ENCODE measurements at regions not wholly inside any gene's neighbourhood (a gene's known extent, or its start where the extent isn't known, plus 50 kb on each side); places are given as distances from the start of the nearest gene placed in this dataset.

DNA sequence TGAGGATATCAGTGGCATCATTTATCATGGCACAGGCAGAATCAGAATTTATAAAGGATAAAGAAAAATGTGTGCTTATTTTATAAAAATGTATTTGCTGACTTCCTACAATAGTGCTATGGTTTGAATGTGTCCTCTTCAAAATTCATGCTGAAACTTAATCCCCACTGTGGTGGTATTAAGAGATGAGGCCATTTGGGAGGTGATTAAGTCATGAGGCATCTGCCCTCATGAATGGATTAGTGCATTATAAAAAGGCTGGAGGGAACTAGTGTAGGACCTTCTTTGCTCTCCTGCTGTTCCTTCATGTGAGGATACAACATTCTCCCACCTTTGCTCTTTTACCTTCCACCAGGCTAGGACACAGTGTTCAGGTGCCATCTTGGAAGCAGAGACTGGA, 212.8 kb downstream of the RFC3 start:
- TF ChIP-seq, protein P1, sequence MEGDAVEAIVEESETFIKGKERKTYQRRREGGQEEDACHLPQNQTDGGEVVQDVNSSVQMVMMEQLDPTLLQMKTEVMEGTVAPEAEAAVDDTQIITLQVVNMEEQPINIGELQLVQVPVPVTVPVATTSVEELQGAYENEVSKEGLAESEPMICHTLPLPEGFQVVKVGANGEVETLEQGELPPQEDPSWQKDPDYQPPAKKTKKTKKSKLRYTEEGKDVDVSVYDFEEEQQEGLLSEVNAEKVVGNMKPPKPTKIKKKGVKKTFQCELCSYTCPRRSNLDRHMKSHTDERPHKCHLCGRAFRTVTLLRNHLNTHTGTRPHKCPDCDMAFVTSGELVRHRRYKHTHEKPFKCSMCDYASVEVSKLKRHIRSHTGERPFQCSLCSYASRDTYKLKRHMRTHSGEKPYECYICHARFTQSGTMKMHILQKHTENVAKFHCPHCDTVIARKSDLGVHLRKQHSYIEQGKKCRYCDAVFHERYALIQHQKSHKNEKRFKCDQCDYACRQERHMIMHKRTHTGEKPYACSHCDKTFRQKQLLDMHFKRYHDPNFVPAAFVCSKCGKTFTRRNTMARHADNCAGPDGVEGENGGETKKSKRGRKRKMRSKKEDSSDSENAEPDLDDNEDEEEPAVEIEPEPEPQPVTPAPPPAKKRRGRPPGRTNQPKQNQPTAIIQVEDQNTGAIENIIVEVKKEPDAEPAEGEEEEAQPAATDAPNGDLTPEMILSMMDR (IDR thresholded peaks at IDR 0.05; ENCODE audit: low read depth, low read length, missing control alignments) = no peak
- DNase-seq (ENCODE audit: extremely low read depth, low read depth) = no peak
- H3K4me3 ChIP-seq (replicated peaks; ENCODE audit: low read depth, low read length) = no peak overlapping the region

DNA sequence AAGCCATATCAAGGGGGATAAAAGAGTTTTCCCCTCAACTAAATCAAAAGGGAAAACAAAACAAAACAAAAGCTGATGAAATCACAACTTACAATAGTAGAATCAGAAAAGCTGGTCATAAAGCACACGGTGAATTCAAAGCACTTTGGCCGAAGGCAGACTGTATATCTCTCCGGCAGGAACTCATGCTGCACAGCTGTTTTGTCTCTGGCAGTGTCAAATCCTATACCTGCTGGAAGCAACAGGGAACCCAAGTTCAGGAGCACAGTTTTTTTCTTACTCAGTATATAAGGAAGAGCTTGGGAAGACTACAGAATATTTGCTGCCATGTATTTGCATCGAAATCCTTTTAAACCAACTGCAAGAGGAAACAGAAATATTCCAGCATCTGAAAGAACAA, 213.7 kb downstream of the RFC3 start:
- TF ChIP-seq, protein P1 (IDR thresholded peaks at IDR 0.05; ENCODE audit: low read depth, low read length, missing control alignments) = no peak
- no peak for DNase-seq (ENCODE audit: extremely low read depth, low read depth)
- H3K4me3 ChIP-seq (replicated peaks; ENCODE audit: low read depth, low read length) = no peak overlapping the region

DNA sequence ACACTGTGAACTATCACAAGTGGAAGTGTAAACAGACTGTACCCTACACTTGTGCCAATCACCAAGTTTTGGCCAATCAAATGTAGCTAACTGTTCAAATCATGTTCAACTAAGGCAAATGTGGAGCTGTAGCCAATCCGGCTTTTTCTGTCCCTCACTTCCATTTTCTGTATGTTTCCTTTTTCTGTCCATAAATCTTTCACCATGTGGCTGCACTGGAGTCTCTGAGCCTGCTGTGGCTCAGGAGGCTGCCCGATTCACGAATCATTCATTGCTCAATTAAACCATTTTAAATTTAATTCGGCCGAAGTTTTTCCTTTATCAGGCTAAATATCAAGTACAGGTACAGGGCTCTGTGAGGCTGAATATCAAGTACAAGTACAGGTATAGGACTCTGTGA, 216.5 kb downstream of the RFC3 start:
- no peak for DNase-seq (ENCODE audit: extremely low read depth, low read depth)
- no peak overlapping the region for H3K4me3 ChIP-seq (replicated peaks; ENCODE audit: low read depth, low read length)
- TF ChIP-seq, protein P1 (IDR thresholded peaks at IDR 0.05; ENCODE audit: low read depth, low read length, missing control alignments) = no peak

DNA sequence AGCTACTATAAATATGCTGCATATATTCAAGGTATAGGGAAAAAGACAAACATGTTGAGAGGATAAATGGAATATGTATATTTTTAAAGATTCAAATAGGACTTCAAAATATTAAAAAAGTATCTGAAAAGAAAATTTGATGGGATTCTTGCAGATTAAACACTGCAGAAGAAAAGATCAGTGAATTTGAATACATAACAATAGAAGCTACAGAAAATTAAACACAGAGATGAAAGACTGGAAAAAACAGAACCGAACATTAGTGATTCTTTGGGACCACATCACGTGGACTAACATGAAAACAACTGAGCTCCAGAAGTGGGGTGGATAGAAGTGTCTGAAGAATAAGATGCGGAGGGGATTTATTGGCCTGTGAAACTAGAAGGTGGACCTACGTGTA, 217.2 kb downstream of the RFC3 start:
- TF ChIP-seq, protein P1 (IDR thresholded peaks at IDR 0.05; ENCODE audit: low read depth, low read length, missing control alignments) = no peak
- no peak for DNase-seq (ENCODE audit: extremely low read depth, low read depth)
- H3K4me3 ChIP-seq (replicated peaks; ENCODE audit: low read depth, low read length) = no peak overlapping the region

DNA sequence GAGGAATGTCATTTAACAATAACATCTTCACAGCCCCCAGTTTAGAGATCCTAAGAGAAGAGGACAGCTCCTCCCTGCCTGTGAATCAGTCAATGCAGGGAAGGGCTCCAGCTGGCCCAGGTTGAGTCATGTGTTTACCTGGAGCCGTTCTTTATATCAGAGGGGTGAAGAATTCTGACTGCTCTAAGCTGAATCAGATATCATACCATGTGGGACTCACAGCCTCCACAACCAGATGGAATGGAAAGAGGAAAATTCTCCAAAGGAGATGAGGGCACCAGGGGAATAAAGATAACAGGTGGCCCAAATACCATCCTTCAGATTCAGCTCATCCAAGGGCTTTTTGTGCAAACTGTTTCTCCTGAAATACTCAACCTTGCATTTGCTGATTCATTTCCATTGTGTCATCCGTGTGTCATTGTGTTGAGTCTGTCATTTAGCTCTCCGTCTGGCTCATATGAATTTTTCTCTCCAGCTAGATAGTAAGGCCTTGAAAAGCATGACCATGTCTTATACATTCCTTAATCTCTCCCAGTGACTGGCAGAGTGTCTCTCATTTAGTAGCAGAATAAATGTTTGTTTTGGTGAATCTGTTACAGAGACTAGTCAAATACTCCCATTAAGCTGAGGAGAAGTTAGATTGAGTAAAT, 217.9 kb downstream of the RFC3 start:
- TF ChIP-seq, protein P1 (IDR thresholded peaks at IDR 0.05; ENCODE audit: low read depth, low read length, missing control alignments) = no peak
- H3K4me3 ChIP-seq (replicated peaks; ENCODE audit: low read depth, low read length) = no peak overlapping the region
- no peak for DNase-seq (ENCODE audit: extremely low read depth, low read depth)

DNA sequence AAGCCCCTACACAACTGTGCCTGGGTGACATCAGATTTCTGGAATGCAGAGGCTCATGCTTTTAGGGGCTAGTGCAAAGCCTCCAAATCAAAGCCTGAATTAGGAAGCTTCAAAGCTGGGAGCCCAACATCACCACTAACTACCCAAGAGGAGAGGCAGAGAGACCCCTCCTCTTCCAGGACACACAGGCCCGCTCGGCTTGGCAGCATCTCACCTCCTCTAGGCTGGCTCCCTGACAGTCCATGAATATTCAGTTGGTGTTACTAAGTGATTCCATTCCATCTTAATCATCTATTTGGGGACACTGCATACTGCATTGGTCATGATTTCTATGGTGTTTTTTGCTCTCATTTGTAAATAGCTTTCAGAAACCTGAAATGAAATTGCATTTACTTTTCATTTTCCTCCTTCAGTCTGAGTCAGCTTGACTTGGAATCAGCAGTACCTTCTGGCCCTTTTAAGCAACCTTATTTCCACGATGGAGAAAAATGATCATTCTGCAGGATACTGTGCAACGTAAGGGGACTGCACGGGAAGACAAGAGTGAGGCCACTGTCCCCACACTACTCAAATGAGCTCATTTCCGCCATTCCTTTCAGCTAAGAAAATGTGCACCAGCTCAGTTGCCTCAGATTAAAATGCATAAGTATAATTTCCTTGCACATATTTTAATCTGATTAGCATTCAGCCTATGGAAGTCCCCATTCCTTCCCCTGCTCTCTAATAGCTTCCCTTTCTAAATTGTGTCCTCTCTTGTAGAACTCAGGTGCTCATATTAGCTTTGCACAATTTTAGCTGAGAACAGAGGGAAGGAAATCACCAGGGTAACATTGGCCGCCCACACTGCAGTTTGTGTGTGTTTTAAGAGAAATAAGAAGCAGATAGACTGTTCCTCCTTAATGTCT, 219.9 kb downstream of the RFC3 start:
- no peak for DNase-seq (ENCODE audit: extremely low read depth, low read depth)
- TF ChIP-seq, protein P1 (IDR thresholded peaks at IDR 0.05; ENCODE audit: low read depth, low read length, missing control alignments) = no peak
- H3K4me3 ChIP-seq (replicated peaks; ENCODE audit: low read depth, low read length) = no peak overlapping the region
